ENCODE measurements at regions not wholly inside any gene's neighbourhood (a gene's known extent, or its start where the extent isn't known, plus 50 kb on each side); places are given as distances from the start of the nearest gene placed in this dataset.

- Histone ChIP-seq H3K9me2 (ENCODE audit: insufficient read depth, low read length) (no peaks in the 10 kb centered on the region), H3F3A (ENCODE audit: insufficient read depth, low read length, poor library complexity, severe bottlenecking) (no peaks in the 10 kb centered on the region), H3K27me3 (ENCODE audit: insufficient read depth, low read depth, low read length) (no peaks in the 10 kb centered on the region), H3K36me3 (ENCODE audit: insufficient read depth, low read length) (no peaks in the 10 kb centered on the region), H3K9ac (ENCODE audit: low read length) (no peak overlapping the region), H4K20me1 (ENCODE audit: insufficient read depth) (no peaks in the 10 kb centered on the region), H2AFZ (ENCODE audit: low read depth, low read length) (no peak overlapping the region), H3K4me2 (ENCODE audit: low read length) (no peak overlapping the region), H3K79me2 (replicated peaks; ENCODE audit: insufficient read depth, low read length) (no peaks in the 10 kb centered on the region), H3K4me3 (ENCODE audit: low read length) (no peak overlapping the region), H3K9me3 (ENCODE audit: low read length) (peaks cover 4% of the 10 kb centered on the region), H3K27ac (ENCODE audit: low read length) (no peak overlapping the region)
- TF ChIP-seq EP300 (conservative IDR thresholded peaks at IDR 0.05; ENCODE audit: poor library complexity, severe bottlenecking) (no peak), POLR2AphosphoS5 (IDR thresholded peaks at IDR 0.05) (no peak), EZH2 (IDR thresholded peaks at IDR 0.05; ENCODE audit: borderline replicate concordance, insufficient read depth, low read length, poor library complexity, severe bottlenecking) (no peak), CTCF (IDR thresholded peaks at IDR 0.05; ENCODE audit: poor library complexity, severe bottlenecking) (no peak), SMC3 (conservative IDR thresholded peaks at IDR 0.05; ENCODE audit: poor library complexity) (no peak), RAD21 (conservative IDR thresholded peaks at IDR 0.05) (no peak), MXI1 (conservative IDR thresholded peaks at IDR 0.05; ENCODE audit: poor library complexity, severe bottlenecking) (no peak), REST (IDR thresholded peaks at IDR 0.05; ENCODE audit: borderline replicate concordance) (no peak), TAF1 (IDR thresholded peaks at IDR 0.05; ENCODE audit: low read depth) (no peak)
Measured at GRCh38 chr12:115666168-115666567, 611.3 kb downstream of the MED13L start.

- Histone ChIP-seq H4K20me1 (ENCODE audit: insufficient read depth) (no peaks in the 10 kb centered on the region), H3K9me2 (ENCODE audit: insufficient read depth, low read length) (no peaks in the 10 kb centered on the region), H3F3A (ENCODE audit: insufficient read depth, low read length, poor library complexity, severe bottlenecking) (no peaks in the 10 kb centered on the region), H3K27me3 (ENCODE audit: insufficient read depth, low read depth, low read length) (no peaks in the 10 kb centered on the region), H3K9me3 (ENCODE audit: low read length) (no peaks in the 10 kb centered on the region), H3K4me2 (ENCODE audit: low read length) (no peak overlapping the region), H3K27ac (ENCODE audit: low read length) (no peak overlapping the region), H3K9ac (ENCODE audit: low read length) (no peak overlapping the region), H3K79me2 (replicated peaks; ENCODE audit: insufficient read depth, low read length) (no peaks in the 10 kb centered on the region), H3K4me3 (ENCODE audit: low read length) (no peak overlapping the region), H3K36me3 (ENCODE audit: insufficient read depth, low read length) (no peaks in the 10 kb centered on the region), H2AFZ (ENCODE audit: low read depth, low read length) (no peak overlapping the region)
- TF ChIP-seq SMC3 (conservative IDR thresholded peaks at IDR 0.05; ENCODE audit: poor library complexity) = no peak
- TF ChIP-seq MXI1 (conservative IDR thresholded peaks at IDR 0.05; ENCODE audit: poor library complexity, severe bottlenecking) = no peak
- TF ChIP-seq TAF1 (IDR thresholded peaks at IDR 0.05; ENCODE audit: low read depth) = no peak
- no peak for TF ChIP-seq CTCF (IDR thresholded peaks at IDR 0.05; ENCODE audit: poor library complexity, severe bottlenecking)
- no peak for TF ChIP-seq RAD21 (conservative IDR thresholded peaks at IDR 0.05)
- TF ChIP-seq EZH2 (IDR thresholded peaks at IDR 0.05; ENCODE audit: borderline replicate concordance, insufficient read depth, low read length, poor library complexity, severe bottlenecking) = no peak
- no peak for TF ChIP-seq REST (IDR thresholded peaks at IDR 0.05; ENCODE audit: borderline replicate concordance)
- no peak for TF ChIP-seq POLR2AphosphoS5 (IDR thresholded peaks at IDR 0.05)
- no peak for TF ChIP-seq EP300 (conservative IDR thresholded peaks at IDR 0.05; ENCODE audit: poor library complexity, severe bottlenecking)
Measured at GRCh38 chr12:115661112-115661511, 616.4 kb downstream of the MED13L start.
